GM19395 (cell line): ENCODE measurements at regions not wholly inside any gene's neighbourhood (a gene's known extent, or its start where the extent isn't known, plus 50 kb on each side); places are given as distances from the start of the nearest gene placed in this dataset.

Experiments used
- ATAC-seq: cut with Tn5 transposase; IDR thresholded peaks from one replicate; pipeline ENCODE4 v1.9.1; 2021; ENCODE audit warnings: mild to moderate bottlenecking, moderate library complexity; ENCODE audit not compliant: unreplicated experiment

- ATAC-seq = no peak
Observed at GRCh38 chr4:159498446-159499115, 395.7 kb downstream of the RAPGEF2 start.

- ATAC-seq = no peak
Observed at GRCh38 chr4:159500861-159501260, 398.0 kb downstream of the RAPGEF2 start.

GRCh38 chr4:159503236-159504008, 400.5 kb downstream of the RAPGEF2 start:
- no peak for ATAC-seq

GRCh38 chr4:159504684-159505083, 401.8 kb downstream of the RAPGEF2 start:
- no peak for ATAC-seq

GRCh38 chr4:159505266-159505975, 402.5 kb downstream of the RAPGEF2 start:
- no peak for ATAC-seq

GRCh38 chr4:159506801-159507517, 404.1 kb downstream of the RAPGEF2 start:
- no peak for ATAC-seq

- ATAC-seq = no peak
Observed at GRCh38 chr4:159508917-159509500, 406.1 kb downstream of the RAPGEF2 start.

GRCh38 chr4:159512348-159512747, 409.5 kb downstream of the RAPGEF2 start:
- no peak for ATAC-seq

- no peak for ATAC-seq
Observed at GRCh38 chr4:159515314-159516025, 412.6 kb downstream of the RAPGEF2 start.

GRCh38 chr4:159516556-159517140, 413.8 kb downstream of the RAPGEF2 start:
- no peak for ATAC-seq

GRCh38 chr4:159520074-159520473, 417.2 kb downstream of the RAPGEF2 start:
- ATAC-seq = no peak

- ATAC-seq = no peak
Observed at GRCh38 chr4:159526172-159526571, 423.3 kb downstream of the RAPGEF2 start.

- ATAC-seq = no peak
Observed at GRCh38 chr4:159534655-159535054, 431.8 kb downstream of the RAPGEF2 start.

- ATAC-seq = no peak
Observed at GRCh38 chr4:159538556-159538955, 435.7 kb downstream of the RAPGEF2 start.

GRCh38 chr4:159540038-159540437, 437.2 kb downstream of the RAPGEF2 start:
- no peak for ATAC-seq

- ATAC-seq = no peak
Observed at GRCh38 chr4:159540501-159540900, 437.6 kb downstream of the RAPGEF2 start.

GRCh38 chr4:159541143-159541542, 438.3 kb downstream of the RAPGEF2 start:
- ATAC-seq = no peak

GRCh38 chr4:159542296-159542695, 439.4 kb downstream of the RAPGEF2 start:
- ATAC-seq = no peak

GRCh38 chr4:159543831-159544230, 441.0 kb downstream of the RAPGEF2 start:
- ATAC-seq = no peak

GRCh38 chr4:159545556-159545955, 442.7 kb downstream of the RAPGEF2 start:
- ATAC-seq = no peak
